ENCODE measurements at regions not wholly inside any gene's neighbourhood (a gene's known extent, or its start where the extent isn't known, plus 50 kb on each side); places are given as distances from the start of the nearest gene placed in this dataset.

DNA sequence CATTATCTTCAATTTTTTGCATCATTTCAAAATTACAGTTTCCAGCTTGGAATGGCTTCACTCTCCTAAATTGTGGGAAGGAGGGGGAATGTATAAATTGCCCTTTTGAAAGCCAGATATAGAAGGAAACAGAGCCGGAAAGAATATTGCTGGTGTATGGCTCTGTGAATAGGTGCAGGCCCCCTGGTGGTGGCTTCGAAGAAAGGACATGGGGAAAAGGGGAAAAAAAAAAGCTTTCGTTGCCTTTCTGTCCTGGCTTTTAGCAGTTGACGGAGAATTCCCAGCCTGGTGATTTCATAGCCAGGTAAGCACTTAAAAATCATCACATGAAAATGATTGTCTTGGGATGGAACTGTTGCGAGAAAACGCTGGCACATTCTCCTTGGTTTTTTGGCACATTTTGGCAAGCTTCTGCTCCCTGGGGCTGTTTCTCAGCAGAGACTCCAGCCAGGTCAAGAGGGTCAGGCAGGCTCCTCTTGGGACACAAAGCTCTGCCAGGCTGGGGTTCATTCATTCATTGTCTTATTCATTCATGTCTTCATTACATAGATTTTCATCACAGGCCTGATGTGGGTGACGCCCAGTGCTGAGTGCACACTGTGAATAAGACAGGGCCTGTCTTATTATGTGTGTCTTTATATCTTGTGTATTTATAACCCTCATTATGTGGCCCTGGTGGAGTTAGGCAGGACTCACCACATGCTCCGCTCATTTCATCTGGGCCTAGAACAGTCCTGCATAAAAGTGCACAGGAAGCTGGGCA, 300.0 kb upstream of the TPM1 start:
- TF ChIP-seq, protein P1, sequence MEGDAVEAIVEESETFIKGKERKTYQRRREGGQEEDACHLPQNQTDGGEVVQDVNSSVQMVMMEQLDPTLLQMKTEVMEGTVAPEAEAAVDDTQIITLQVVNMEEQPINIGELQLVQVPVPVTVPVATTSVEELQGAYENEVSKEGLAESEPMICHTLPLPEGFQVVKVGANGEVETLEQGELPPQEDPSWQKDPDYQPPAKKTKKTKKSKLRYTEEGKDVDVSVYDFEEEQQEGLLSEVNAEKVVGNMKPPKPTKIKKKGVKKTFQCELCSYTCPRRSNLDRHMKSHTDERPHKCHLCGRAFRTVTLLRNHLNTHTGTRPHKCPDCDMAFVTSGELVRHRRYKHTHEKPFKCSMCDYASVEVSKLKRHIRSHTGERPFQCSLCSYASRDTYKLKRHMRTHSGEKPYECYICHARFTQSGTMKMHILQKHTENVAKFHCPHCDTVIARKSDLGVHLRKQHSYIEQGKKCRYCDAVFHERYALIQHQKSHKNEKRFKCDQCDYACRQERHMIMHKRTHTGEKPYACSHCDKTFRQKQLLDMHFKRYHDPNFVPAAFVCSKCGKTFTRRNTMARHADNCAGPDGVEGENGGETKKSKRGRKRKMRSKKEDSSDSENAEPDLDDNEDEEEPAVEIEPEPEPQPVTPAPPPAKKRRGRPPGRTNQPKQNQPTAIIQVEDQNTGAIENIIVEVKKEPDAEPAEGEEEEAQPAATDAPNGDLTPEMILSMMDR (IDR thresholded peaks at IDR 0.05): peak in 2 of 3 experiments; percentile 77 to 80
- TF ChIP-seq POLR2A (IDR thresholded peaks at IDR 0.05): no peak
